DMS 273 (cell line): ENCODE measurements at regions not wholly inside any gene's neighbourhood (a gene's known extent, or its start where the extent isn't known, plus 50 kb on each side); places are given as distances from the start of the nearest gene placed in this dataset.
A peak's percentile ranks its signal among the peaks of the same experiment; 100 is the strongest.

Source experiments
- DNase-seq: peaks from one replicate; lab custom pipeline; 2025; ENCODE audit not compliant: unreplicated experiment; lab: John Stamatoyannopoulos, UW

- peak; percentile 89 for DNase-seq
Measured at GRCh38 chr5:66306105-66306843, 162.2 kb downstream of the SREK1 start.

GRCh38 chr5:66306844-66307315, 162.8 kb downstream of the SREK1 start:
- DNase-seq = peak; percentile 52

DNA sequence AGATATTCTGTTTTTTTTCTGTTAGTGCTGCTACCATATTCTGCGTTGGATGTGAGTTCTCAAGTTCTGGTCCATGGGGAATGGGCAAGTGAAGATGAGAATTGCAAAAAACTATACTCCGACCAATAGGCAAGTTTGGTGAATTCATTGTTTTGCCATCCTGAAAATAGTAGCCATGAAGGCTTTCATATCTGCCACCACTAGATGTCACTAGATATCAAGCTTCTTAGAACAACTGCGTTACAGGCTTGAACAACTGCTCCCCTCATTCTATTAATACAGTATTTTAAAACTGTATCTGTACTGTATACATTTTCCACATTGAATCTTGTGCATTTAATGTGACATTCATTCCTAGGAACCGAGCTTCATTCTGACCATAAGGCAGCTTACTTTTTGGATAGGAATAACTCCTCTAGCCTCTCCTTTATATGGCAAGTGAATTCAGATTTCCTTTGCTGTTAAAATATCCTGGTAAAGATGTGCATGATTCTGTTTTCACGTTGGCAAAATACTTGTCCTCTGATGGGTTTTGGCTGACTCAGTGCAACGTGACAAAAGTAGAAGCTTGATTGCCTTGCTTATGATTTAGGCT, 163.6 kb downstream of the SREK1 start:
- peak; percentile 89 for DNase-seq

DNA sequence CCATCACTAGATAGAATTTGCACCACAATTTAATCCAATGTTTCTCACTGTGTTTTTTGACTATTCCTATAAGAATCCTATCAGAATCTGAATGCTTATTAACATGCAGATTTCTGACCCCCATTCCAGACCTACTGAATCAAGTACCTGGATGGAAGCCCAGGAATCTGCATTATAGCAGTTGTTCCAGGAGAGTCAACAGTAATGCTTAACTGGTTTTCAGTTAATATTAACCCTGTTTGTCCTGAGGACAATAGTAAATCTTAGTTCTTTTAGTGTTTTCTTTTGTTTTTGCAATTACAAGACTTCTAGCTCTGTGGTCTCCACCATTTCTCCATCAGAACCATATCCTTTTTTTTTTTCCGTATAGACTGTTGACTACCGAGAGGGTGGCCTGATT, 168.2 kb downstream of the SREK1 start:
- DNase-seq = no peak

GRCh38 chr5:66315784-66316183, 171.7 kb downstream of the SREK1 start:
- no peak for DNase-seq

DNA sequence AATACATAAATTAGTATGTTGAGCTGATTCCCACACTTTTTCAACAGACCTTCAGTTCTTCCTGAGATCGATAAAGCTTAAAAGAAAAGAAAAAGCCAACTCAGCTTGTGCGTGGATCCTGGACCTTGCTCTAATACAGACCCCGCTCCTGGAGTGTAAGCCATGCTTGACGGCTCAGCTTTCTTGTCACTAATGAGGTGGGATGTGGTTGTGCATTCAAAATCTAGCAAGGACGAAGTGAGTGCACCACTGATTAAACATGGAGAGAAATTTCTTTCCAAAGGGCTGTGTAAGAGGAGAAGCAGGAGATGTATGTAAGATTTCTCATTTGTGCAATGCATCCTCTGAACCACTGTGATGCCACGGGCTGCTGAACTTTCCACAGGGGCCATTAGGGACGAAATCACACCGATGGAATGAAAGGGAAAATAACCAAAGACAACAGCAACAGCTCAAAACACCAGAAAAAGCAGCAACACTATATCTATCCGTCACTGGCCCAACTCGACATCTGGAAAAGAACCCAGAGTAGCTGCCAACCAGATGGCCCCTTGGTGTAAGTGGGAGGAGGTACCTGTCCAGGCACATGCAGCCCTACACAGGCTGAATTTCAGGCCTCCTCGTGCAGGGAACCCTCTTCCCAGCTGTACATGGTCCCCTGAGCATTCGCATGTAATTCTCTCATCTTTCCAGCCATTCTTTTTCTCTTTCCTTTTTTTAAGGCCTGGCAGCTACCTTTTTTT, 178.9 kb downstream of the SREK1 start:
- peak; percentile 92 for DNase-seq

- DNase-seq = no peak
Measured at GRCh38 chr5:66323529-66323895, 179.4 kb downstream of the SREK1 start.

DNA sequence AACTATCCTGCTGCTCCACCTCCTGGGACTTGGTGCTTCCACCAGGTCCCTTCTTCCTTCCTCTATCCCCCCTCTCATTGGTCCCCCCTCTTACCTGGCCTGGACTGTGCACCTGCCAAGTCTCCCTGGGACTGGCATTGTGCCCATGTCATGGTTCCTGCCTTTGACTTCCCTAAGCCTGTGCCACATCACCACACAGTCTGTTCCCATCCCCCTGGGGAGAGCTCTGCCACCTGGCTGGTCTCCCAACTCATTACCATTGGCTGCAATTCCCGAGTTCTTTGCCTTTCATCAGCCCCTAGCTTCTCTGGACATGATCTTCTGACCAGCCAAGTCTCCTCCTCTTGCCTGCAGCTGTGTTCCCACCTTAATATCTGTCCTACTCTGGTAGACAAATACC, 180.3 kb downstream of the SREK1 start:
- DNase-seq = peak; percentile 79

DNA sequence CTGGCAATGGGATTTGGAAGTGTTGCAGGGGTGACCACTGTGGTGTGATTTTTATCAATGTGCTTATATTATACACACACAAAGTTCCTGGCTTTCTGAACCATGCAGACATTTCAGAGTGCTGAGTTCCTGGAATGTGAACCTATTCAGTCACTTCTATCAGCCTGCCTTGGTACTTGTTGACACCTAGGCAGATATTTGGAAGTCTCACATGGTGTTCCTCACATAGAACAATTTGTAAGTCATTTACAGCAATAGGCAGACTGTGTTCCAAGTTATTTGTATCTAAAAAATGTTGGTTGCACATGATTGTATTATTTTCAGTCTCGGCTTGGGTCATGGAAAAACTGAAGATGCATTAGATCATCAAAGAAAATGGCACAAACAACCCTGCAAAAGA, 182.2 kb downstream of the SREK1 start:
- DNase-seq = no peak

- DNase-seq = no peak
Measured at GRCh38 chr5:66327008-66327407, 182.9 kb downstream of the SREK1 start.

DNA sequence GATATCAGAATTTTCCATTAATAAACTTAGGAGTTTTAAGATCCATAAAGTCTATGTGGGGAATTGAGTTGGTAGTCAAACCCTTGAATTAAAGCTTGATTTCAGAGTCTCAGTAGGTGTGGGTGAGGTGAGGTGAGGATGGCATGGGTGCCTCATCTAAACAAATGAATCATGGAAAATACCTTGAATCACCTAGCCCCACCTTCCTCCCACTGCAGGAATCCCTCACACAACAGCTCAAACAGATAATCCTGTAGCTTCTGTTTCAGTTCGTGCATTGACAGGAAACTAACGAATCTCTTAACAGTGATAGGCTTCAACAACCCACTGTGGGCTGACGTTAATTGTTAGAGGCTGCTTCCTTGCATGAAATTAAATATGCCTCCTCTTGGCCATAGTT, 185.0 kb downstream of the SREK1 start:
- DNase-seq = no peak

GRCh38 chr5:66333192-66333591, 189.1 kb downstream of the SREK1 start:
- no peak for DNase-seq

- DNase-seq = no peak
Measured at GRCh38 chr5:66337626-66338226, 193.6 kb downstream of the SREK1 start.

GRCh38 chr5:66338828-66339227, 194.7 kb downstream of the SREK1 start:
- DNase-seq = no peak

GRCh38 chr5:66339896-66340295, 195.8 kb downstream of the SREK1 start:
- no peak for DNase-seq

DNA sequence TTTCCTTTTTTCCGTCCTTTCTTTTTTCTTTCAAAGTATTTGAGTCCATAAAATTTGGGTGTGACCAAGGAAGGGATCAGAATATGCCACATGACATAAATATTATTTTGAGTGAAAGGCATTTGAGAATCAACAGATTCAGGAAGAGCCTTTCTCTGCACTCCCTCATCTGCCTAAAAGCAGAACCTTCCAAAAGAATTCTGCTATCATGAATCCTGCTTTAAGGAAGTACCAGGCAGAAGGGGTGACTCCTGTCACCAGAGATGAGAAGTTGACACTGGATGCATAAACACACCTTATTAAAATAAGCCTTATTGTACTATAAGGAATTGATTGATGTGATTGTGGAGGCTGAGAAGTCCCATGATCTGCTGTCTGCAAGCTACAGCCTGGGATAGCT, 196.7 kb downstream of the SREK1 start:
- DNase-seq = no peak

GRCh38 chr5:66342341-66342880, 198.3 kb downstream of the SREK1 start:
- DNase-seq = no peak

DNA sequence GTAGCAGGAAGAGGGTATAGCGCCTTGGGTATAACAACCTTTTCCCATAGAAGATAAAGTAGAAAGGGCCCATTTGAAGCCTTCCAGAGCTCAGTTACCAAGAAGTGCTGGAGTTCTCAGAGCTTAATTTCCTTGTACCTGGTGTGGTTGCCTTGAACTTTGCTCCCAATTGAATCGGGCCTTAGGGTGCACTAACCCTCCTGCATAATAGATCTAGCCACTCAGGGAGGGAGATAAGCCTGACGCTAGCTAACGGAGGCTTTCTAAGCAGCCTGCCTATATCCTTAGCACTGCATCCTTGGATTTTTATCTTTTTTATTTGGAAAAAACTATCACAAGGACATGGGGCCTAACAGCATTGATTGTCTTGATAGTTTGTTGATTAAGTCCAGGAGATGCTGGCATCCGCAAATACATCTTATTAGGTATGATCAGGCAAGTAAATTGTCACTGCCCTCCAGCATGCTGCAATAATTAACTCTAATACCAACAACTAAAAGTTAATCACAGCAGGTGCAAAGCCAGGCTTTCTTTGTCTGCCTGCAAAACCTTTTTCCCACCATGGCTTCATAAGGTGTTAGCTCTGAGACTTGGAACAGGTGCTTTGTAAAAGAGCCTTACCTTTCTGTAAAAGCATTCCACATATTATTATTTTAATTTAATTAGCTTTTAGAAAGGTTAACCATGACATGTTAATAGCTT, 199.4 kb downstream of the SREK1 start:
- DNase-seq = no peak

GRCh38 chr5:66344544-66344943, 200.4 kb downstream of the SREK1 start:
- DNase-seq = no peak

- no peak for DNase-seq
Measured at GRCh38 chr5:66345281-66345680, 201.2 kb downstream of the SREK1 start.

DNA sequence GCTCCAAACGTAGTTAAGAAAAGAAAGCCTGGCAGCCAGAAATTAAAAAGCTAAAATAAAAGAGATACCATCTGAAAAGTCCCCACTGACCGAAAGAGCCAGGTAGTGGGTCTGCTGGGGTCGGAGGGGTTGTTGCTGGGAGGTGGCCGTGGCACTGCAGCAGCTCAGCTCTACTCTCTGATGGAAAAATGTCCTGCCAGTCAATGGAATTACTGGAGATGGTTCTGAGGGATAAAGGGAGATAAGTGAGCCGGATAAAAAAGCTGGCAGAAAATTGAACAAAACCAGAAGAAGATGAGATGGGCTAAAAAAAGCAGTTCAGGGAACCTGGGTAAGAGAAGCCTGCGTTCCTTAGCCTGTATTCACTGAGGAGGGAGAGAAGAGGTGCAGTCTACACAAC, 202.8 kb downstream of the SREK1 start:
- no peak for DNase-seq
